D721Med (cell line): ENCODE measurements at regions not wholly inside any gene's neighbourhood (a gene's known extent, or its start where the extent isn't known, plus 50 kb on each side); places are given as distances from the start of the nearest gene placed in this dataset.

Experiments used
- DNase-seq: peaks from one replicate; pipeline ENCODE4 v3.0.0; 2011; ENCODE audit warnings: low spot score; ENCODE audit not compliant: insufficient read length
- FAIRE-seq: peaks from 2 replicates; lab custom pipeline; 2011; peaks lifted over from hg19 to GRCh38; lab: Jason Lieb, UNC
- TF ChIP-seq, protein P1 (sequence below): IDR thresholded peaks from 2 replicates; pipeline ENCODE4 v1.5.1; 2012; ENCODE audit warnings: mild to moderate bottlenecking, control low read depth; ENCODE audit not compliant: insufficient read depth; ENCODE audit errors: missing control alignments

DNA sequence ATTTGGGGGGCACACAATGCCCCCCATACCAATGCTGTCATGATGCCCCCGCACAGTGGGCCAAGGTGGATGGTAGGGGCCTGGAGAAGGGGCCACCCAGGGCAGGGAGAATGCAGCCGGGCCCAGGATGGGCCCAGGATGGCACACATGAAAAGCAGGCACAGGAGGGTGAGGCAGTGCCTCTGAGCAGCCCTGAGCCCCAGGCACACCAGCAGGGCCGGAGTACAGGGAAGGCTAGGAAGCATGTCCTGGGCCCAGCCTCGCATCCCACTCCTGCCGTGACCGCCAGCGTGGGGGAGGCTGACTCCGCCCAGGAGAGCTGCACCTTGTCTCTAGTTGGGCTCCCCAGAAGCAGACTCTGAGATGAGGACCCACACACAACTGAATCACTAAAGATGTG lies 59.3 kb upstream of the TMEM72 start:
- TF ChIP-seq, protein P1, sequence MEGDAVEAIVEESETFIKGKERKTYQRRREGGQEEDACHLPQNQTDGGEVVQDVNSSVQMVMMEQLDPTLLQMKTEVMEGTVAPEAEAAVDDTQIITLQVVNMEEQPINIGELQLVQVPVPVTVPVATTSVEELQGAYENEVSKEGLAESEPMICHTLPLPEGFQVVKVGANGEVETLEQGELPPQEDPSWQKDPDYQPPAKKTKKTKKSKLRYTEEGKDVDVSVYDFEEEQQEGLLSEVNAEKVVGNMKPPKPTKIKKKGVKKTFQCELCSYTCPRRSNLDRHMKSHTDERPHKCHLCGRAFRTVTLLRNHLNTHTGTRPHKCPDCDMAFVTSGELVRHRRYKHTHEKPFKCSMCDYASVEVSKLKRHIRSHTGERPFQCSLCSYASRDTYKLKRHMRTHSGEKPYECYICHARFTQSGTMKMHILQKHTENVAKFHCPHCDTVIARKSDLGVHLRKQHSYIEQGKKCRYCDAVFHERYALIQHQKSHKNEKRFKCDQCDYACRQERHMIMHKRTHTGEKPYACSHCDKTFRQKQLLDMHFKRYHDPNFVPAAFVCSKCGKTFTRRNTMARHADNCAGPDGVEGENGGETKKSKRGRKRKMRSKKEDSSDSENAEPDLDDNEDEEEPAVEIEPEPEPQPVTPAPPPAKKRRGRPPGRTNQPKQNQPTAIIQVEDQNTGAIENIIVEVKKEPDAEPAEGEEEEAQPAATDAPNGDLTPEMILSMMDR = no peak
- DNase-seq = no peak
- FAIRE-seq = no peak

DNA sequence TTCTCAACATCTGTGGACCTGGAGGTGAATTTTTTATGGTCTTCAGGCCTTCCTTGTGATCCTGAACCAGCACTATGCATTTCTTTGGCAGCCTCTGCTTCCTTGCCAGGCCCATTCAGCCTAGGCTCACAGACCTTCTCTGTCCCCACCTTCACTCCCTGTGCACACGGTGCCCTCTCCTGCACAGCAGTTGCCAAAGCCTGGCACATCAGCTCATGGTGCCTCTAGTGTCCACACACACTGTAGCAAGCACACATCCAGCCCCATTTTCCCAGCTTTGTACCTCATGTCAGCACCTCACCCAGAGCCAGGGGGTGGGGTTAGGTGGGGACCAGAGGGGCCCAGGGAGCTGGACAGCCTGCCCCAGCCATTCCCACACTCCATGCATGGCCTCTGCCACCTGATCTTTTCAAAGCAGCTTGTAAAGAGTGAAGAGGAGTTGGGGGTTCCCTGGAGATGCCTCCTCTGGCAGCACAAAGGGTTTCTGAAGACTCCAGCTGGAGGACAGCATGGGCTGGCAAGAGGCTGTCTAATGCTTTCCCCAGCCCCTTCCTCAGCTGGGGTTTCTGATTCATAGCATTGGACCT lies 57.9 kb upstream of the TMEM72 start:
- DNase-seq (no peak), FAIRE-seq (no peak)
- TF ChIP-seq, protein P1 = no peak

- DNase-seq (no peak), FAIRE-seq (no peak)
- TF ChIP-seq, protein P1 = no peak
These were observed 57.3 kb upstream of the TMEM72 start for GRCh38 chr10:44853796-44854195.

DNA sequence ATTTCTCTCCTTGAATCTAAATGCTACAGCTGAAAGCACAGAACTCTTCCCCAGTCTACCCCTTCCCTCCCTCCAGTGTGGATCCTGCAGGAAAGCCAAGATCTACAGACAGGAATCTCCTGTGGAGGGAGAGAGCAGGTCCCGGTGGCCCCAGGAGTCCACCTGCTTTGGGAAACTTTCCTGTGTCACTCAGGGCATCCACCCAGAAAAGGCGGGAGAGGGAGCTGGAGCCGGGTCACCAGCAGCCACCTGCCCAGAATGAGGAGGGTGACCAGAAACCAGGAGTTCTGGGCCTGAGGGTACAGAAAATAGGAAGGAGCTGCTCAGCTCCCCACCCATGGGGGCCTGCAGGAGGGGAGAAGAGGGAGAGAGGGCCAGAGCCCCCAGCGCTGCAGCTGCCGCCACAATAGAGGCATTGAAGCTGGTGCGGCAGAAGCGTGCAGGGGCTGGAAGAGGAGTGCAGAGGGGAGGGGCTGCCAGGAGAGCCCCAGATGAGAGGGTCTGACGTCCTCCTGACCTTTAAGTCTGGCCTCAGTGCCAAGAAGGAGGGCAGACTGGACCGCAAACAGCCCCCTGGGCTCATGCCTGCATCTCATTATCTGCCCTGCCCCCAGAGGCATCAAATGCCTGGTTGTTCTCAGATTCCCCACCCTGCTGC lies 56.3 kb upstream of the TMEM72 start:
- TF ChIP-seq, protein P1 = no peak
- FAIRE-seq (no peak), DNase-seq (no peak)

- FAIRE-seq (no peak), DNase-seq (no peak)
- TF ChIP-seq, protein P1 = no peak
These were observed 54.4 kb upstream of the TMEM72 start for GRCh38 chr10:44856696-44857095.

DNA sequence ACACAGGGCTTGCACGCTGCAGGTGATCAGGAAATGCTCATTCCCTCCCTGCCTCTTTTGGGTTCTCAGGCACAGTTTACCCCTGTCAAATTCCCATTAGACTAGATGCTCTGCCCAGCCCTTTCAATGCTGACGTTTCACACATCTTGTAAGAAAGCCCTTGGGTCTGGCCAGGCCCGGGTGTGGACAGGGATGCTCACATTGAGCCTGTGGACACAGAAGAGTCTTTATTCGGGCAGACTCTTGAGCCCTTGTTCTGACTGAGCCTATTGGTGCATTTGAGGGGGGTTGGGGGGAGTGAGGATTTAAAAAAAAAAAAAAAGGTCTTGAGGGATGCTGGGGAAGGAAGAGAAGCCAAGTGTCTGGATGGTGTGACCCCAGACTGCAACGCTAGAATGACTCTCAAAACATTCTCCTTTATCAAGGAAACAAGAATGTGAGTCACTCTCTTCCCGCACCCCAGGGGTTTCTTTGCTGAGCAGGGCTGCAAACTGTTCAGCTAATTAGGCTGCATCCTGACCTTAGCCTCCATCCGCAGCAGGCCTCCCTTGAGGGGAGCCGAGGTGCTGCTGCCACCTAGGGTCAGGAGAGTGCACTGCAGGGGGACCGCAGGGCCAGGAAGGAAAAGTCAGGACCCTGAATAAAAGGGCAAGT lies 53.6 kb upstream of the TMEM72 start:
- TF ChIP-seq, protein P1 = peak; percentile 87
- FAIRE-seq = no peak
- no peak for DNase-seq

DNA sequence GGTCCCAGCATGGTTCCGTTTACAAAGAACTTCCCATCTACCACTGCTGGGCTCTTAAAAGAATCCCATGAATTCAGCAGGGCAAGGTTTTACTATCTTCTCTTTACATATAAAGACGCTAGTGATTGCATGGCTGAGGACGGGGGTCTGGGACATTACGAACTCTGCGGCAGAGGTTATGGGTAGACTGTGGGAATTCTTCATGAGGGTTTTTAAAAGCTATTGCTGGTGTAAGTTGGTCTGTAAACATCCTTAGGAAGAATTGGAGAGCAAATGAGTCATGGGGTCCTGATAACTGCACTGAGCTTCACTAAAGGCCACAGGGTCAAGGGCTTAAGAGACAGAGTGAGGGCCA lies 53.1 kb upstream of the TMEM72 start:
- FAIRE-seq (no peak), DNase-seq (no peak)
- TF ChIP-seq, protein P1 = no peak
